GM12874 (cell line): ENCODE measurements at regions not wholly inside any gene's neighbourhood (a gene's known extent, or its start where the extent isn't known, plus 50 kb on each side); places are given as distances from the start of the nearest gene placed in this dataset.

ENCODE experiments used
- CTCF ChIP-seq: IDR thresholded peaks from 2 replicates; pipeline ENCODE4 v1.5.1; 2011; ENCODE audit warnings: low read depth, mild to moderate bottlenecking, control low read depth, low read length, moderate library complexity; ENCODE audit not compliant: insufficient read depth

GRCh38 chr12:19937161-19937560 lies 431.2 kb upstream of the PDE3A start:
- no peak for TF ChIP-seq CTCF

GRCh38 chr12:19938031-19938430 lies 430.3 kb upstream of the PDE3A start:
- TF ChIP-seq CTCF, result no peak

- TF ChIP-seq CTCF, result no peak
Measured at GRCh38 chr12:19938491-19938890, 429.8 kb upstream of the PDE3A start.

- TF ChIP-seq CTCF, result no peak
Measured at GRCh38 chr12:19940267-19940666, 428.1 kb upstream of the PDE3A start.

- no peak for TF ChIP-seq CTCF
Measured at GRCh38 chr12:19941096-19941495, 427.2 kb upstream of the PDE3A start.

- TF ChIP-seq CTCF, result no peak
Measured at GRCh38 chr12:19945559-19946435, 422.5 kb upstream of the PDE3A start.

GRCh38 chr12:19946550-19946949 lies 421.8 kb upstream of the PDE3A start:
- TF ChIP-seq CTCF, result no peak
